Stimulated activated CD8-positive, alpha-beta memory T cell treated with anti-CD3 and anti-CD28 coated beads, Interleukin-12 subunit alpha, Interleukin-12 subunit beta, amount 100 ng/mL, for 4 hours (primary cell): ENCODE measurements at regions not wholly inside any gene's neighbourhood (a gene's known extent, or its start where the extent isn't known, plus 50 kb on each side); places are given as distances from the start of the nearest gene placed in this dataset.
"Not testable (repeated sequence)": the region's sequence is repeated elsewhere in the genome, so short reads cannot be mapped to it uniquely, and the experiment has no call there.

Experiments used
- DNase-seq: peaks from one replicate; pipeline ENCODE4 v3.0.0-alpha.2; 2020; ENCODE audit warnings: low read depth

GRCh38 chr3:72176537-72177041 lies 391.6 kb upstream of the PROK2 start:
- no peak for DNase-seq

- no peak for DNase-seq
Measured at GRCh38 chr3:72175296-72175858, 390.4 kb upstream of the PROK2 start.

- DNase-seq: no peak
Measured at GRCh38 chr3:72174890-72175289, 389.9 kb upstream of the PROK2 start.

DNA sequence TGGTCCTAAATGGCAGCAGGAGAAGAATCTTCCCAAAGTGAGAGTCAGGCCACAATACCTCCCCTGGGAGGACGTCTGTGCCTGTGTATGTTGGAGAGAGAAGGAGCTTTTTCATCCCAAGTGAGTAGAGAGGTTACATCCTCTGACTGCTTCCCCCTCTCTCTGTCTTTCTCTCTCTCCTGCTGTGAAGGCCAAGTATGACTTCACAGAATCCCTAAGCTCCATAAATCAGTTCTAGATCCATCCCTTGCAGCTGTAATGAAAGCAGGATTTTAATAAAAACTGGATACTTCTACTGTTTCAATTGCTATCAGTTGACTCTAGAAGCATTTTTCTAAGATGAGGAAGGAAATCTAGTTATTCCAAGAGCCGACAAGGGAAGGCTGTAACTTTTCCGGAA lies 389.1 kb upstream of the PROK2 start:
- DNase-seq: no peak

GRCh38 chr3:72171946-72172345 lies 387.0 kb upstream of the PROK2 start:
- DNase-seq: no peak

DNA sequence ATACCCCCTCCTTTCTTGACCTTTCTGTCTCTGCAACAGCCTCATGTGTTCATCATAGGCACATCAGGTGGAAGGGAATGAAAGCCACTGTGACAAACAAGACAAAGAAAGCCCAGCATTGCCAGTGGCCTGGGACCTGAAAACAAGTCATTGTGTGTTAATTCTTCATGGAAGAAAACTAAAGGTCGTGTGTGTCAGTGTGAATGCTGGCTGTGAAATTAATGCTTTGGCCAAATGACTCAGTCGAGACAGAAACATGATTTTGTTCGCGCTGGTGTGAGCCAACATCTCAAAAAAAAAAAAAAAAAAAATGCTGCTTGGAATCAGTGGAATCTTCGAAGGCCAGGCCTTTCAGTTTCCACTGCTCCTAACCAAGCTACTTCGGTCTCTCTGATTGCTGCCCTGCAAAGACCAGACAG lies 386.5 kb upstream of the PROK2 start:
- no peak for DNase-seq

- no peak for DNase-seq
Measured at GRCh38 chr3:72169561-72170472, 384.9 kb upstream of the PROK2 start.

GRCh38 chr3:72169120-72169519 lies 384.2 kb upstream of the PROK2 start:
- no peak for DNase-seq

GRCh38 chr3:72165808-72166207 lies 380.9 kb upstream of the PROK2 start:
- DNase-seq: no peak

DNA sequence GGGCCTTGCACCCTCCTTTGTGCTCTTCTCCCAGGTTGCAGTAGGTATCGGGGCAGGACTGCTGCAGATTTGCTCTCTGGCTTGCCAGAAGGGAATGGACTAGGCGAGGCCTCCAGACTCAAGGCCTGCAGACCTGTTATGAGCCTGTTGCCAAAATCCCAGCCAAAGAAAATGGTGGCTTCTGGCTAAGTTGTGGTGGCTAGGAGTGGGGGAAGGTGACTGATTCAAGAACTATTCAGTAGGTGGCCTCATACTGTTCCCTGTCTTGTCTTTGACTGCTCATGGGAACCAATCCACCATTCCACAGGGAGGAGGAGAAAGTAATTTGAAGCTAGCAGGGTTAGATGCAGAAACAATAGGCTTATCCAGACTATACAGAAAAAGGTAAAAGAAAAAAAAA lies 380.4 kb upstream of the PROK2 start:
- no peak for DNase-seq

GRCh38 chr3:72164635-72164978 lies 379.7 kb upstream of the PROK2 start:
- DNase-seq: no peak

DNA sequence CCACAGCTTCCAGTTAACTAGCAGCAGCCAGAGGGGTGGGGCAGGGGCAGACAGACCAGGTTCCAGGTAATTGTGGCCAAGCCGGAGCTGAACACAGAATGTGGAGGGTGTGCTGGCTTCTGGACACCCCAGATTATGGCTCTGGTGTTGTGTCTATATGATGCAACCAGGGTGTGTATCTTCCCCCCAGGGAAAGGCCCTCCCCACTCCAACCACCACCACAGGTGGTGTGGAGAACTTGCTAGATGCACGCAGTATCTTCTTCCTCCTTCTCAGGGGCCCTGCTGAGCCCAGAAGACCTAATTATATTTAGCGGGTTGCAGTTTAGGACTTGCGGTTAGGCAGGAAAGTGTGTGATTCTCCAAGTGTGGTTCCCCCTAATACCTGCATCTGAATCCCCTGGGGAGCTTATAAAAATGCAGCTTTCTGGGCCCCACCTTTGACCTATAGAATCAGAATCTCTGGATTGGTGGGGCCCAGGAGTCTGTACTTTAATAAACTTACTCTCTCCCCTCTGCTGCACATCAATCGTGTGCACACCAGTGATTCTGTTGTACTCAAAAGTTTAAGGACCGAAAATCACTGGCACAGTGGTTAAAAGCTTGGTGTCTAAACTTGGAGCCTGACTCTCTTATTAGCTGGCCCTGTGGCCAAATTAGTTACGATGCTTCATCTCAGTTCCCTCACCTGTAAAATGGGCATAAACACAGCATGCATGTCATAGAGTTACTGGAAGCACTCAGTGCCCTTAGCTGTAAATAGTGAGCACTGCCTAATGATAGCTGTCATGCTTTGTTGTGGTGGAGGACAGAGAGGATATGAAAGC lies 379.1 kb upstream of the PROK2 start:
- no peak for DNase-seq

DNA sequence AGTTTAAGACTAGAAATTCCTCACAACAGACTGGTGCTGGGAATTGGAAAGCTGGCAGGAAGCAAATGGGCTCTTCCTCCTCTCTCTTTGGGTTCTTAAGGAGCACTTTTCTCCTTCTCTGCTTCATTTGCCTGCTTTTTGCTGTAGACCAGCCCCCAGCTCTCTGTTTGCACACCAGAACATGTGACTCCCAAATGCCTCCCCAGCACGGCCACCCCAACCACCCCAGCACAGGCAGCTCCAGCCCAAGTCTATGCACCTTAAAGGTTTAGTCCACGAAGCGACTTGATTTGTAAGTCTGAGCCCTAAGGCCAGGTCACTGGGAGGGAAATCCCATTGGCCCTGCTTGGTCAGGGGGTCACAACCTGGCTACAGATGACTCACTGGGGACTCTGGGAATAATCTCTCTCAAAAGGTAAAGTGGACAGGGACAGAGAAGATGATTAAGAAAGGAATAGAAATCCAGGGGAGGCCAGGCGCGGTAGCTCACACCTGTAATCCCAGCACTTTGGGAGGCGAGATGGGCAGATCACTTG lies 377.8 kb upstream of the PROK2 start:
- DNase-seq: no peak

- no peak for DNase-seq
Measured at GRCh38 chr3:72161881-72162595, 377.1 kb upstream of the PROK2 start.

GRCh38 chr3:72161285-72161684 lies 376.3 kb upstream of the PROK2 start:
- DNase-seq: not testable (repeated sequence)

- DNase-seq: no peak
Measured at GRCh38 chr3:72160351-72160750, 375.4 kb upstream of the PROK2 start.

GRCh38 chr3:72159487-72159886 lies 374.5 kb upstream of the PROK2 start:
- DNase-seq: no peak

DNA sequence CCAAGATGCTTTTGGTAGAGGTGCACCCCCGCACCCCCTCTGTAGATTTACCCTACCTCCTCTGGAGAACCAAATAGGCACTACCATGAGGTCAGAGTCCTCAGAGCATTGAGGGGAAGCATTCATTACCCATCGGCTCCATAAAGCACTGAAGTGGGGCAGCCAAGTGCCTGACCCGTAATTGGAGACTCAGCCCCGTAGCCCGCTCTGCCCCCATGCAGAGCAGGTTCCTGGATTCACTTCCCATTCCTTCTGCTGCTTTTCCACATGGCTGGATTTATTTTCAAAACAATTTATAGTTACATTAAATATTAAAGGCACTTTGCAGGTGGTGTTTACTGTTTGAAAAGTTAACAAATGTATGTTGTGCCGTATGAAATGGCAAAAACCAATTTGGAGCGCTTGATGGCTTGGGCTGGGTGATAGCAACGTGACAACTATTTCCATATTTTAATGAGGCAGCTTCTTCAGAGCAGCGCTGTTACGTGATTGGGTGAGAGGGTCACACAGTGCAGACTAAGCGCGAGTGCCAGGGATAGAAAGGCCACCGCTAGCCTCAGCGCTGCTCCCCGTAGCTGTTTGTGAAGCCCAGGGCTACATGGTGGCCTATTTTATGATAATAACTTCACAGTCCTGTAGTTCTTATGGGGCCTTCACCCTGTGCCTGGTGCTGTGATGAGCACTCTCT lies 373.8 kb upstream of the PROK2 start:
- no peak for DNase-seq

- DNase-seq: no peak
Measured at GRCh38 chr3:72157748-72158638, 373.0 kb upstream of the PROK2 start.
